T-helper 1 cell treated with Interleukin-12 subunit alpha and Interleukin-12 subunit beta and Interleukin-4 antibody, amounts not matched to agents 30 ng/mL and 1 ng/mL, for 36 hours (primary cell): ENCODE measurements at regions not wholly inside any gene's neighbourhood (a gene's known extent, or its start where the extent isn't known, plus 50 kb on each side); places are given as distances from the start of the nearest gene placed in this dataset.

Source experiments
- intact Hi-C: fragments of 100-400 bp; cut with micrococcal nuclease; formaldehyde crosslinking; loops from one replicate; pipeline ENCODE4 v1.15.1; 2024

GRCh38 chr12:98259693-98260092, 255.7 kb upstream of the TMPO start:
- intact Hi-C loops: no loop called here

GRCh38 chr12:98260276-98260675, 255.1 kb upstream of the TMPO start:
- intact Hi-C loops: no loop called here

- intact Hi-C loops: no loop called here
Measured at GRCh38 chr12:98262902-98263301, 252.5 kb upstream of the TMPO start.

GRCh38 chr12:98274430-98275130, 240.8 kb upstream of the TMPO start:
- intact Hi-C loops: no loop called here

- intact Hi-C loops: no loop called here
Measured at GRCh38 chr12:98275131-98275475, 240.3 kb upstream of the TMPO start.

GRCh38 chr12:98280152-98280551, 235.2 kb upstream of the TMPO start:
- intact Hi-C loops: no loop called here

- intact Hi-C loops: no loop called here
Measured at GRCh38 chr12:98280621-98281020, 234.8 kb upstream of the TMPO start.

GRCh38 chr12:98291828-98292227, 223.6 kb upstream of the TMPO start:
- intact Hi-C loops: no loop called here

- intact Hi-C loops: no loop called here
Measured at GRCh38 chr12:98294051-98294805, 221.2 kb upstream of the TMPO start.

- intact Hi-C loops: no loop called here
Measured at GRCh38 chr12:98295681-98296080, 219.7 kb upstream of the TMPO start.

- intact Hi-C loops: no loop called here
Measured at GRCh38 chr12:98296462-98297079, 218.8 kb upstream of the TMPO start.

GRCh38 chr12:98297538-98297937, 217.9 kb upstream of the TMPO start:
- intact Hi-C loops: no loop called here

- intact Hi-C loops: no loop called here
Measured at GRCh38 chr12:98308141-98308540, 207.2 kb upstream of the TMPO start.

GRCh38 chr12:98317939-98318899, 197.2 kb upstream of the TMPO start:
- intact Hi-C loops: no loop called here

- intact Hi-C loops: no loop called here
Measured at GRCh38 chr12:98319716-98320425, 195.5 kb upstream of the TMPO start.

- intact Hi-C loops: no loop called here
Measured at GRCh38 chr12:98325003-98325402, 190.4 kb upstream of the TMPO start.

- intact Hi-C loops: no loop called here
Measured at GRCh38 chr12:98328467-98328866, 186.9 kb upstream of the TMPO start.

GRCh38 chr12:98329589-98329988, 185.8 kb upstream of the TMPO start:
- intact Hi-C loops: no loop called here

GRCh38 chr12:98332642-98333041, 182.7 kb upstream of the TMPO start:
- intact Hi-C loops: no loop called here

- intact Hi-C loops: no loop called here
Measured at GRCh38 chr12:98334768-98335167, 180.6 kb upstream of the TMPO start.

- intact Hi-C loops: no loop called here
Measured at GRCh38 chr12:98341026-98341425, 174.4 kb upstream of the TMPO start.
